Gastrocnemius medialis (tissue), 4 donors: ENCODE measurements at regions not wholly inside any gene's neighbourhood (a gene's known extent, or its start where the extent isn't known, plus 50 kb on each side); places are given as distances from the start of the nearest gene placed in this dataset.
"Not testable (repeated sequence)": the region's sequence is repeated elsewhere in the genome, so short reads cannot be mapped to it uniquely, and the experiment has no call there.

Experiments
- ATAC-seq, 2 donors: fragments of 150-250 bp; one replicate each; pipeline ENCODE4 v1.9.1; 2016
- DNase-seq, 2 donors: peaks; one replicate each; pipeline ENCODE4 v3.0.0-alpha.2; 2019
- H3K27ac ChIP-seq, 4 donors: fragments of 200-600 bp; sonication (generic); 1 replicate in 1 of 4; 2 replicates in 3 of 4; pipeline ENCODE4 v1.5.1; 2016 to 2018; ENCODE audit warnings: mild to moderate bottlenecking in 2 of 4, moderate library complexity in 1 of 4
- H3K27me3 ChIP-seq, 3 donors: fragments of 200-600 bp; sonication (generic) in 2 of 3; 1 replicate in 1 of 3; 2 replicates in 2 of 3; pipeline versions ENCODE4 v1.5.1 to v1.6.0; 2016 to 2019; ENCODE audit warnings: mild to moderate bottlenecking in 1 of 3, moderate library complexity in 1 of 3
- H3K36me3 ChIP-seq, 2 donors: fragments of 200-600 bp; sonication (generic) in 1 of 2; one replicate each; pipeline ENCODE4 v1.5.1; 2017 to 2018
- H3K4me1 ChIP-seq, 2 donors: fragments of 200-600 bp; sonication (generic) in 1 of 2; one replicate each; pipeline ENCODE4 v1.5.1; 2016 to 2017; ENCODE audit warnings: mild to moderate bottlenecking in 2 of 2
- H3K4me3 ChIP-seq, 4 donors: fragments of 200-600 bp; sonication (generic) in 3 of 4; 1 replicate in 1 of 4; 2 replicates in 3 of 4; pipeline ENCODE4 v1.5.1; 2016 to 2019; ENCODE audit warnings: mild to moderate bottlenecking in 2 of 4
- H3K9me3 ChIP-seq, 3 donors: fragments of 200-600 bp; sonication (generic) in 2 of 3; 1 replicate in 1 of 3; 2 replicates in 2 of 3; pipeline ENCODE4 v1.5.1; 2016 to 2019
- CTCF ChIP-seq, 5 experiments: fragments of 450-650 bp in 3 of 5; fragments of 200-600 bp in 2 of 5; sonication (generic) in 2 of 5; IDR thresholded peaks in 4 of 5; conservative IDR thresholded peaks in 1 of 5; 1 replicate in 4 of 5; 2 replicates in 1 of 5; pipeline ENCODE4 v1.5.1; 2016 to 2019; ENCODE audit warnings: antibody characterized with exemption in 5 of 5, mild to moderate bottlenecking in 3 of 5, moderate library complexity in 3 of 5
- POLR2A ChIP-seq, 2 donors: fragments of 450-650 bp; IDR thresholded peaks; one replicate each; pipeline ENCODE4 v1.6.1; 2017; ENCODE audit warnings: antibody characterized with exemption in 2 of 2, mild to moderate bottlenecking in 2 of 2, moderate library complexity in 2 of 2
- in situ Hi-C, 4 donors: fragments of 200-750 bp; cut with MboI; loops; one replicate each; pipeline versions ENCODE4 v1.15.0 to v1.8.0; 2017; ENCODE audit warnings: low sequenced_read_pairs in 4 of 4
- intact Hi-C: fragments of 100-400 bp; cut with DNase I; formaldehyde crosslinking; loops from one replicate; pipeline ENCODE4 v1.15.1; 2023; ENCODE audit warnings: low total_unique reads

- Histone ChIP-seq H3K36me3 (no peaks in the 10 kb centered on the region), H3K4me3 (no peak overlapping the region), H3K27ac (no peak overlapping the region), H3K4me1 (peaks cover 14 to 25% of the 10 kb centered on the region in 2 donors), H3K9me3 (no peaks in the 10 kb centered on the region), H3K27me3 (no peaks in the 10 kb centered on the region)
- ATAC-seq, result no peak
- in situ Hi-C loops, result no loop called here
- intact Hi-C loops, result no loop called here
- TF ChIP-seq POLR2A (IDR thresholded peaks at IDR 0.05) (no peak), CTCF (IDR thresholded peaks at IDR 0.05 in 4 of 5, conservative IDR thresholded peaks at IDR 0.05 in 1 of 5) (no peak)
- DNase-seq, result no peak
These were observed 125.1 kb upstream of the RREB1 start for GRCh38 chr6:6982663-6983062.

DNA sequence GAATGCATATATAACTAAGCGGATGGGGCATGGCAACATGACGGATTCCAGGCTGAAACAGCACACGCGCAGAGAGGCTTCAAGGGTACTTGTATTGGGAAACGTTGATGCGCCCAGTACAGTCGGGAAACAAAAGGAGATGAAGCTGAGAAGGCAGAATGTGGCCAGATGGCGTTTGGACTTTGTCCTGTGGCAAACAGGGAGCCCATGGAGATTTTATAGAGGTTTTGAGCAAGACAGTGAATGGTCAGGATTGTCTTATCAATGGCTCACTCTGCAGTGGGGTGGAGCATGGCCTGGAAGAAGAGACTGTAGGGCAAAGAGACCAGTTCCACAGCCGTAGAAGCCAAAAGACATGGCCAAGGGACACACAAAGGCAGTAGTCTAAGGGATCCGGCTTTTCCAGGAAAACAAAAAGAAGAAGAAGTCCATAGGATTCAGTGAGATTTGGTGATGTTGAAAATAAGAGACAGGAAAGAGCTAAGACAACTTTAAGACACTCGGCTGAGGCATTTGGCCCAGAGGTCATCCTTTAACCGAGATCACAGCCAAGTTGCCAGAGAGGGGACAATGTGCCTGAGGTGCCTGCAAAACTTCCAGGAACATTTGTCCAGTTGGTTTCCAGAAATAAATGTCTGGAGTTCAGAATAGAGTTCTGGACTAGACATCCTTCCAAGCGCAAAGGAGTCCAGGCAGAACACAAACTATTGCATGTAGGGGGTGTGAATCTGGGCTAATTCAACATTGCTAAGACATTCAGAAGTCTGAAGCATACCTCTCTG lies 123.0 kb upstream of the RREB1 start:
- Histone ChIP-seq H3K4me1 (peaks cover 14 to 25% of the 10 kb centered on the region in 2 donors), H3K36me3 (no peaks in the 10 kb centered on the region), H3K27ac (peak overlapping the region; percentile 35 to 67 (median 51)), H3K27me3 (no peaks in the 10 kb centered on the region), H3K9me3 (no peaks in the 10 kb centered on the region), H3K4me3 (no peak overlapping the region)
- TF ChIP-seq CTCF (IDR thresholded peaks at IDR 0.05 in 4 of 5, conservative IDR thresholded peaks at IDR 0.05 in 1 of 5) (no peak), POLR2A (IDR thresholded peaks at IDR 0.05) (no peak)
- intact Hi-C loops, result no loop called here
- DNase-seq (peak in 1 of 2 donors; percentile 20), ATAC-seq (peak; percentile 70 to 81)
- in situ Hi-C loops, result no loop called here

DNA sequence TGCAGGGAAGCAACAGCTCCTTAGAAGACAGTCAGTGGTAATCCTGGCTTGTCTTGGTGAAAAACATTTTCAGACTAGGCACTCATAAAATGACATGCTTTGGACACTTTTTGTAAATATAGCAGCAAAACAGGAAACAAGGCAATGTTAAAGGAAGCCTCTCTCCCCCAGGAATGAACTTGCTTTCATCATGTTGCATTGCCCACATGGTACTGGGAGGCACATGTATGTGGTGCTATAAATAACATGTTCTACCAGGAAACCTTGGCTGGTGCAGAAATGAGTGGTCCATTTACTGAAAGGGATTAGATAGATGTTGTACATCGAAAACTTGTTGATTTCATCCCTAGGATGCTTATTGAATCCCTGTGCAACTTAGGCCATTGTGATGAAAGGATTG lies 121.4 kb upstream of the RREB1 start:
- Histone ChIP-seq H3K9me3 (no peaks in the 10 kb centered on the region), H3K4me1 (peaks cover 14 to 25% of the 10 kb centered on the region in 2 donors), H3K4me3 (no peak overlapping the region), H3K27me3 (no peaks in the 10 kb centered on the region), H3K27ac (peak overlapping the region; percentile 34 to 67 (median 50)), H3K36me3 (no peaks in the 10 kb centered on the region)
- in situ Hi-C loops (no loop called here), intact Hi-C loops (no loop called here)
- TF ChIP-seq CTCF (IDR thresholded peaks at IDR 0.05 in 4 of 5, conservative IDR thresholded peaks at IDR 0.05 in 1 of 5) (no peak), POLR2A (IDR thresholded peaks at IDR 0.05) (no peak)
- DNase-seq (no peak), ATAC-seq (peak in 1 of 2 donors; percentile 36)

DNA sequence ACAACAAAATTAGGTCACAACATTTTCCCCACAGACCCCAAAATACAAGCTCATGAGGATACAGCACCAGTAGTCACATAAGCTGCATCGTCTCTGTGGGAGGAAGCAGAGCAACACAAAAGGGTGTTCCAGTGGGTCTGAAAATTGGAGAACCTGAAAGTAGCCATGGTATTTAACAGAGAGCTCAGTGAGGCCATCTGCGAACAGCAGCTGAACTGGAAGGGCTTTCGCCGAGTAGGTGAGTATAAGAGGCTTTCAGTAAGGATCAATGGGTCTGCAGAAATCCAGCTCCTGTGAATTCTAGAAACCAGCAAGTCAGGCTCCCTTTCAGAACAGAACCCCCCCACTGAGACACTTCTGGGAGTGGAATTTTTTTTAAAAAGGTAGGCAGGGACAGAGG lies 120.0 kb upstream of the RREB1 start:
- TF ChIP-seq POLR2A (IDR thresholded peaks at IDR 0.05), result no peak
- no peak for TF ChIP-seq CTCF (IDR thresholded peaks at IDR 0.05 in 4 of 5, conservative IDR thresholded peaks at IDR 0.05 in 1 of 5)
- H3K27me3 ChIP-seq, result no peaks in the 10 kb centered on the region
- intact Hi-C loops (no loop called here), in situ Hi-C loops (no loop called here)
- no peak for ATAC-seq
- H3K4me1 ChIP-seq, result peaks cover 14 to 25% of the 10 kb centered on the region in 2 donors
- peak overlapping the region in 1 of 4 donors; percentile 9 for H3K27ac ChIP-seq
- DNase-seq, result no peak
- H3K9me3 ChIP-seq, result no peaks in the 10 kb centered on the region
- H3K36me3 ChIP-seq, result no peaks in the 10 kb centered on the region
- H3K4me3 ChIP-seq, result no peak overlapping the region

- H3K9me3 ChIP-seq, H3K36me3 ChIP-seq, in situ Hi-C loops, intact Hi-C loops, H3K4me3 ChIP-seq, DNase-seq, ATAC-seq, H3K27ac ChIP-seq, H3K27me3 ChIP-seq: not testable (repeated sequence)
- H3K4me1 ChIP-seq, result peaks cover 24 to 29% of the 10 kb centered on the region in 2 donors
These were observed 117.7 kb upstream of the RREB1 start for GRCh38 chr6:6990059-6990458.
